OCI-M1 (cell line): ENCODE measurements at regions not wholly inside any gene's neighbourhood (a gene's known extent, or its start where the extent isn't known, plus 50 kb on each side); places are given as distances from the start of the nearest gene placed in this dataset.

Experiments used
- DNase-seq: peaks from one replicate; lab custom pipeline; 2025; lab: John Stamatoyannopoulos, UW

DNA sequence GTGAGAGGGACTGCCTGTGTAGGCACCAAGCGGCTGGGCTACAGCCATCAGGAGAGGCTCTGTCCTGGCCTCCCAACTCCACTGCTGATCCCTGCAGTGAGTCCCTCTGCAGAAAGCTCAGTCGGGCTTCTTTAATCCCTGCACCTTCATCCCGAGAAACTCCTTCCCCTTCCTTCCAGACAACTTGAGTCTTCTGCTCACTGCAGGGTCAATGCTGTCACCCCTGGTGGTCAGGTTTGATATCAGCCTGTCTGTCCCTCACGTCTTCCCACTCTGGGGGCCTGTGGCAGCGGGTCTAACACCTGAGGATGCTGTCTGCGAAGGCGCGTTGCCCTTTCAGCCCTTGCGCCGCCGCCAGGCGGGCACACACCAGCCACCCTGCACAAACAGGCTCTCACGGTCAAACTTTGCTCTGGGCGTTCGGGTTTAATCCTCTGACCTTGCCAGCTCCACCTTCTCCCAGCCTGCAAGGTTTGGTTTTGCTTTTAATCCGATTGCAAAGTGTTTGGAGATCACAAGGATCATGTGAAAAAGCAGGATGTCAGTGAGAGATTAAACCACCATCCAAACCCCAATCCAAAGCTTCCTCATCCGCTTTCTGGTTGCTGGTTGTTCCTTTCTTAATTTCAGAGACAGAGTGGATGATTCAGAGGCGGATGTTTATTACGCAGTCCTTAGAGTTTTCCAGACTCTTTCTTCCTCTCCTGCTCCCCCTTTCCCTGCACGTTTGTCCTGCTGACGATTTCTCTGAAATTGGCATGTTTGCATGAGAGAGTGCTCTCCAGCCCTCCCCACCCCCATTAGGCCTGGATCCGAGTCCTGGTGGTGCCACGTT is 74.8 kb upstream of the SLC34A2 start:
- DNase-seq = no peak

DNA sequence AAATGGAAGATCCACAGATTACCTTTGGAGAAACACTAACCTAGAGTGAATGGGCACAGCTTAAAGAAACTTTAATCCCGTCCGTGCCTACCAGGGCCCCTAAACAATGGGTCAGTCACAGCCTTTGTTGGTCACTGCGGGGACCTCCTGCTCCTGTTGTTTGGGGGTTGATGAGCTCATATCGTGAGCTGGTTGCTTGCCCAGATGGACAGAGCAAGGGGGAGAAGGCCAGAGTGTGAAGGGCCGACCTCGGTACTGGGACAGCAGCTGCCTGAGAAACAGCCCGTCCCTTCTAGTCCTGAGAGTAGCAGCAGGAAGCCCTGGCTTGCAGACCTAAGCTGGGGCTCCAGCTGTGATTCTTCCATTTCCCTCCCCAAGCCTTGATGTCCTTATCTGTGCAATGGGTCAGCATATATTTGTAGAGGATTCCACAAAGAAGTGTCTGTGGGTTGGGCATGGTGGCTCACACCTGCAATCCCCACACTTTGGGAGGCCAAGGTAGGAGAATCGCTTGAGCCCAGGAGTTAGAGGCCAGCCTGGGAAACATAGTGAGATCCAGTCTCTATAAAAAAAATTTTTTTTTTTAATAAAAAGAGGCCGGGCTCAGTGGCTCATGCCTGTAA is 69.6 kb upstream of the SLC34A2 start:
- DNase-seq = no peak

DNA sequence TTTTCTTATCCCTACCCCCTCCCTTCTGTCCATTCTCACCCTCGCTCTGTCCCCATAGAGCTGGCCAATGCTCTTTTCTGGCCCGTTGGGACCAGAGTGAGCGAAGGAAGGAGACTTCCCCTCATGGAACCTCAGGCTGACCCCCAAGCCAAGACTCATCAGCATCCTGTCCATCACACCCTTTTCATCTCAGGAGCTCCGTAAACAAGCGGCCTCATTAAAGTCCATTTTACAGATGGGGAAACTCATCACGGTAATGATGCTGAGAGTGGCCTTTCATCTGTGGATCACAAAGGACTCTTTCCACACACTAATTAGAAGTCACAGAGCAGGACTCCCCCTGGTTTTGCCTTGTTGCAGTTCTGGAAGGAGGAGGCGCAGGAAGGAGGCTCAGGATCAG is 67.4 kb upstream of the SLC34A2 start:
- no peak for DNase-seq

DNA sequence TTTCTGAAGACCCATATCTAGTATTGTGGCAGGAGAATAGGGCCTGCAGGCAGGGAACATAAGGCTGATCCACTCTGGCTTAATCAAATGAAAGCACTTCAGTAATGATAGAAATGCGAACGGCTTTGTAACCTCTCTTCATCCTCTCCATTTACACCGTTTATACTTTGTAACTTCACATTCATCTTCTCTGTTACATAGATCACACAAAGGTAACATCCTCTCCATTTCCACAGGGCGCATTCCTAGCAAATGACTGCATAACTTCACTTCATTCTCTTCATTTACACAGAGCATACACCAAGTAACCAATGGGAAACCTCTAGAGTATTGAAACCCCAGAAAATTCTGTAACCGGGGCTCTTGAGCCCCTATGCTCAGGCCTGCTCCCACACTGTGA is 65.5 kb upstream of the SLC34A2 start:
- no peak for DNase-seq

GRCh38 chr4:25592736-25593135 is 62.9 kb upstream of the SLC34A2 start:
- no peak for DNase-seq
